ENCODE measurements at regions not wholly inside any gene's neighbourhood (a gene's known extent, or its start where the extent isn't known, plus 50 kb on each side); places are given as distances from the start of the nearest gene placed in this dataset.

GRCh38 chr2:125397535-125398251, 1258.3 kb upstream of the GYPC start:
- Histone ChIP-seq H2BK120ac (ENCODE audit: low read depth, low read length) (no peak overlapping the region), H3K56ac (ENCODE audit: extremely low read depth, insufficient read depth, low read length) (no peak overlapping the region), H2BK15ac (ENCODE audit: low read depth, low read length) (no peak overlapping the region), H3K4me1 (ENCODE audit: control insufficient read depth, insufficient read depth, low read length) (no peaks in the 10 kb centered on the region), H2BK20ac (ENCODE audit: low read depth, low read length) (no peak overlapping the region), H2AK9ac (replicated peaks; ENCODE audit: low read depth, low read length, poor library complexity) (no peak overlapping the region), H4K20me1 (ENCODE audit: insufficient read depth, low read length) (no peaks in the 10 kb centered on the region), H3K4me2 (ENCODE audit: low read depth, low read length) (no peak overlapping the region), H3K27me3 (ENCODE audit: control insufficient read depth, insufficient read depth, low read length) (no peaks in the 10 kb centered on the region), H3K9ac (ENCODE audit: low read depth, low read length) (no peak overlapping the region), H2BK5ac (ENCODE audit: low read depth, low read length, poor library complexity, severe bottlenecking) (no peak overlapping the region), H3K36me3 (ENCODE audit: control insufficient read depth, insufficient read depth, low read length) (no peaks in the 10 kb centered on the region), H3K4ac (ENCODE audit: low read depth, low read length) (no peak overlapping the region), H2AFZ (replicated peaks; ENCODE audit: low read length, poor library complexity) (no peak overlapping the region), H3K4me3 (ENCODE audit: insufficient read depth, low read depth, low read length) (no peak overlapping the region), H3K18ac (ENCODE audit: low read depth, low read length) (no peak overlapping the region), H3K9me1 (ENCODE audit: insufficient read depth, low read length) (no peaks in the 10 kb centered on the region), H4K8ac (ENCODE audit: low read depth in 2 of 2, low read length in 2 of 2) (no peak overlapping the region), H3K9me3 (ENCODE audit: control insufficient read depth, insufficient read depth, low read length) (no peaks in the 10 kb centered on the region), H2AK5ac (ENCODE audit: low read depth, low read length) (no peak overlapping the region), H4K91ac (ENCODE audit: insufficient read depth, low read depth, low read length) (no peak overlapping the region), H3K79me1 (ENCODE audit: low read depth in 1 of 2, low read length in 2 of 2) (no peaks in the 10 kb centered on the region), H3K23ac (ENCODE audit: low read depth, low read length) (no peak overlapping the region), H3K27ac (ENCODE audit: insufficient read depth, low read length) (no peak overlapping the region), H3K14ac (replicated peaks; ENCODE audit: low read depth, low read length) (no peak overlapping the region), H4K5ac (ENCODE audit: low read depth, low read length) (no peak overlapping the region)
- dilution Hi-C loops (cut with HindIII; ENCODE audit: low sequenced_read_pairs, unreplicated experiment) = no loop called here
- intact Hi-C loops (cut with micrococcal nuclease) = no loop called here
- 80% methylated on average over 1 of the region's 4 CpGs; no CpG with 5 or more reads in 1 of the 2 experiments for WGBS, 2 experiments (ENCODE audit: extremely low coverage in 2 of 2, insufficient read length in 1 of 2)
- CTCF ChIA-PET = no interaction called here
- BruUV-seq (replicated peaks) = no TSS peak
- in situ Hi-C loops (cut with MboI; ENCODE audit: low sequenced_read_pairs) = no loop called here
- TF ChIP-seq POLR2A (IDR thresholded peaks at IDR 0.05; ENCODE audit: low read depth, low read length) (no peak), NFE2L2 (IDR thresholded peaks at IDR 0.05; ENCODE audit: low read depth, low read length) (no peak), RAD21 (IDR thresholded peaks at IDR 0.05; ENCODE audit: low read length) (no peak), MXI1 (IDR thresholded peaks at IDR 0.05; ENCODE audit: borderline replicate concordance, low read depth, low read length) (no peak), RCOR1 (IDR thresholded peaks at IDR 0.05; ENCODE audit: insufficient replicate concordance, low read length) (no peak), CEBPB (IDR thresholded peaks at IDR 0.05; ENCODE audit: low read depth, low read length) (no peak), FOS (IDR thresholded peaks at IDR 0.05; ENCODE audit: low read depth, low read length) (no peak), SMC3 (IDR thresholded peaks at IDR 0.05; ENCODE audit: low read depth, low read length) (no peak), ELK1 (IDR thresholded peaks at IDR 0.05; ENCODE audit: borderline replicate concordance, low read depth, low read length) (no peak), MAZ (IDR thresholded peaks at IDR 0.05; ENCODE audit: borderline replicate concordance, low read depth, low read length) (no peak)
- no peak for ATAC-seq (ENCODE audit: low read depth)
- DNase-seq = no peak
- POLR2A ChIA-PET (ENCODE audit: unreplicated experiment) = interaction anchor here (0.6 kb wide), 1 partner anchor 21 kb away, joined by 3 read pairs; no protein-coding TSS in a partner anchor

Data from IMR-90 (cell line).